ENCODE measurements at regions not wholly inside any gene's neighbourhood (a gene's known extent, or its start where the extent isn't known, plus 50 kb on each side); places are given as distances from the start of the nearest gene placed in this dataset.

DNA sequence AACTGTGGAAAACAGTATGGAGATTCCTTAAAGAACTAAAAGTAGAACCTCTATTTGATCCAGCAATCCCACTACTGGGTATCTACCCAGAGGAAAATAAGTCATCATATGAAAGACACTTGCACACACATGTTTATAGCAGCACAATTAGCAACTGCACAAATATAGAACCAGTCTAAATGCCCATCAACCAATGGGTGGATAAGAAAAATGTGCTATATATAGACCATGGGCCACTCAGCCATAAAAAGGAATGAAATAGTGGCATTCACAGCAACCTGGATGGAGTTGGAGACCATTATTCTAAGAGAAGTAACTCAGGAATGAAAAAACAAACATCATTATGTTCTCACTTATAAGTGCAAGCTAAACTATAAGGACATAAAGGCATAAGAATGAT lies 105.0 kb upstream of the PGBD5 start:
- TF ChIP-seq SMC3 (IDR thresholded peaks at IDR 0.05; ENCODE audit: low read length): no peak
- TF ChIP-seq BHLHE40 (IDR thresholded peaks at IDR 0.05; ENCODE audit: low read length): no peak
- no peak for TF ChIP-seq KLF11 (CRISPR knock-in tag; IDR thresholded peaks at IDR 0.05)
- no peak for TF ChIP-seq ZNF251 (CRISPR knock-in tag; IDR thresholded peaks at IDR 0.05)
- TF ChIP-seq JUN (CRISPR knock-in tag; IDR thresholded peaks at IDR 0.05): no peak
- no peak for TF ChIP-seq ZNF121 (CRISPR knock-in tag; IDR thresholded peaks at IDR 0.05)
- no peak for TF ChIP-seq MNT (IDR thresholded peaks at IDR 0.05)
- TF ChIP-seq GPBP1L1 (CRISPR knock-in tag; IDR thresholded peaks at IDR 0.05): no peak
- TF ChIP-seq ZNF382 (CRISPR knock-in tag; IDR thresholded peaks at IDR 0.05; ENCODE audit: borderline replicate concordance): no peak
- TF ChIP-seq, protein P1, sequence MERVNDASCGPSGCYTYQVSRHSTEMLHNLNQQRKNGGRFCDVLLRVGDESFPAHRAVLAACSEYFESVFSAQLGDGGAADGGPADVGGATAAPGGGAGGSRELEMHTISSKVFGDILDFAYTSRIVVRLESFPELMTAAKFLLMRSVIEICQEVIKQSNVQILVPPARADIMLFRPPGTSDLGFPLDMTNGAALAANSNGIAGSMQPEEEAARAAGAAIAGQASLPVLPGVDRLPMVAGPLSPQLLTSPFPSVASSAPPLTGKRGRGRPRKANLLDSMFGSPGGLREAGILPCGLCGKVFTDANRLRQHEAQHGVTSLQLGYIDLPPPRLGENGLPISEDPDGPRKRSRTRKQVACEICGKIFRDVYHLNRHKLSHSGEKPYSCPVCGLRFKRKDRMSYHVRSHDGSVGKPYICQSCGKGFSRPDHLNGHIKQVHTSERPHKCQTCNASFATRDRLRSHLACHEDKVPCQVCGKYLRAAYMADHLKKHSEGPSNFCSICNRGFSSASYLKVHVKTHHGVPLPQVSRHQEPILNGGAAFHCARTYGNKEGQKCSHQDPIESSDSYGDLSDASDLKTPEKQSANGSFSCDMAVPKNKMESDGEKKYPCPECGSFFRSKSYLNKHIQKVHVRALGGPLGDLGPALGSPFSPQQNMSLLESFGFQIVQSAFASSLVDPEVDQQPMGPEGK (CRISPR knock-in tag; IDR thresholded peaks at IDR 0.05): no peak
- TF ChIP-seq HNRNPL (IDR thresholded peaks at IDR 0.05; ENCODE audit: low read depth, low read length): no peak
- no peak for TF ChIP-seq ZNF225 (CRISPR knock-in tag; IDR thresholded peaks at IDR 0.05)
- TF ChIP-seq, protein P2, sequence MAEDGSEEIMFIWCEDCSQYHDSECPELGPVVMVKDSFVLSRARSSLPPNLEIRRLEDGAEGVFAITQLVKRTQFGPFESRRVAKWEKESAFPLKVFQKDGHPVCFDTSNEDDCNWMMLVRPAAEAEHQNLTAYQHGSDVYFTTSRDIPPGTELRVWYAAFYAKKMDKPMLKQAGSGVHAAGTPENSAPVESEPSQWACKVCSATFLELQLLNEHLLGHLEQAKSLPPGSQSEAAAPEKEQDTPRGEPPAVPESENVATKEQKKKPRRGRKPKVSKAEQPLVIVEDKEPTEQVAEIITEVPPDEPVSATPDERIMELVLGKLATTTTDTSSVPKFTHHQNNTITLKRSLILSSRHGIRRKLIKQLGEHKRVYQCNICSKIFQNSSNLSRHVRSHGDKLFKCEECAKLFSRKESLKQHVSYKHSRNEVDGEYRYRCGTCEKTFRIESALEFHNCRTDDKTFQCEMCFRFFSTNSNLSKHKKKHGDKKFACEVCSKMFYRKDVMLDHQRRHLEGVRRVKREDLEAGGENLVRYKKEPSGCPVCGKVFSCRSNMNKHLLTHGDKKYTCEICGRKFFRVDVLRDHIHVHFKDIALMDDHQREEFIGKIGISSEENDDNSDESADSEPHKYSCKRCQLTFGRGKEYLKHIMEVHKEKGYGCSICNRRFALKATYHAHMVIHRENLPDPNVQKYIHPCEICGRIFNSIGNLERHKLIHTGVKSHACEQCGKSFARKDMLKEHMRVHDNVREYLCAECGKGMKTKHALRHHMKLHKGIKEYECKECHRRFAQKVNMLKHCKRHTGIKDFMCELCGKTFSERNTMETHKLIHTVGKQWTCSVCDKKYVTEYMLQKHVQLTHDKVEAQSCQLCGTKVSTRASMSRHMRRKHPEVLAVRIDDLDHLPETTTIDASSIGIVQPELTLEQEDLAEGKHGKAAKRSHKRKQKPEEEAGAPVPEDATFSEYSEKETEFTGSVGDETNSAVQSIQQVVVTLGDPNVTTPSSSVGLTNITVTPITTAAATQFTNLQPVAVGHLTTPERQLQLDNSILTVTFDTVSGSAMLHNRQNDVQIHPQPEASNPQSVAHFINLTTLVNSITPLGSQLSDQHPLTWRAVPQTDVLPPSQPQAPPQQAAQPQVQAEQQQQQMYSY (CRISPR knock-in tag; IDR thresholded peaks at IDR 0.05): no peak
- DNase-seq (ENCODE audit: low spot score) (no peak), ATAC-seq (no peak), FAIRE-seq (no peak)
- no peaks in the 10 kb centered on the region; the same call in 1 of the 2 replicates for H3K4me1 ChIP-seq (ENCODE audit: insufficient read depth, low read length)
- in situ Hi-C loops (cut with HindIII; ENCODE audit: extremely low pct_ligation_motif_present, low pct_unique_long_range_greater_than_20kb): no loop called here
- no TSS peak for BruUV-seq (replicated peaks)
- no peak overlapping the region for H2AFZ ChIP-seq (ENCODE audit: low read length)
- intact Hi-C loops (cut with micrococcal nuclease; ENCODE audit: unreplicated experiment): no loop called here
- H4K20me1 ChIP-seq (ENCODE audit: insufficient read depth, low read length): no peaks in the 10 kb centered on the region
- H3K9ac ChIP-seq (ENCODE audit: insufficient read depth, low read depth, low read length): no peak overlapping the region
- no peak overlapping the region for H3K4me3 ChIP-seq (replicated peaks in 1 of 3; ENCODE audit: insufficient read depth in 1 of 3, low read depth in 2 of 3, low read length in 3 of 3)
- H3K27me3 ChIP-seq (ENCODE audit: control insufficient read depth in 1 of 2, insufficient read depth in 2 of 2, low read length in 2 of 2): no peaks in the 10 kb centered on the region
- no peaks in the 10 kb centered on the region for H3K79me2 ChIP-seq (ENCODE audit: insufficient read depth, low read length)
- POLR2A ChIA-PET: no interaction called here
- H3K4me2 ChIP-seq (ENCODE audit: low read depth, low read length): no peak overlapping the region
- H3K9me3 ChIP-seq (ENCODE audit: low read length): peaks cover 8% of the 10 kb centered on the region; the same call in 1 of the 2 replicates
- CTCF ChIA-PET (ENCODE audit: low intra/inter-chr PET ratio, low total read pairs): no interaction called here
- no peaks in the 10 kb centered on the region for H3K36me3 ChIP-seq (replicated peaks in 1 of 2; ENCODE audit: control insufficient read depth in 1 of 2, insufficient read depth in 2 of 2, low read length in 2 of 2)
- no peak overlapping the region for H3K27ac ChIP-seq (ENCODE audit: extremely low read length, insufficient read depth, low read length)

Data from HepG2 (cell line).